ENCODE measurements at regions not wholly inside any gene's neighbourhood (a gene's known extent, or its start where the extent isn't known, plus 50 kb on each side); places are given as distances from the start of the nearest gene placed in this dataset.

DNA sequence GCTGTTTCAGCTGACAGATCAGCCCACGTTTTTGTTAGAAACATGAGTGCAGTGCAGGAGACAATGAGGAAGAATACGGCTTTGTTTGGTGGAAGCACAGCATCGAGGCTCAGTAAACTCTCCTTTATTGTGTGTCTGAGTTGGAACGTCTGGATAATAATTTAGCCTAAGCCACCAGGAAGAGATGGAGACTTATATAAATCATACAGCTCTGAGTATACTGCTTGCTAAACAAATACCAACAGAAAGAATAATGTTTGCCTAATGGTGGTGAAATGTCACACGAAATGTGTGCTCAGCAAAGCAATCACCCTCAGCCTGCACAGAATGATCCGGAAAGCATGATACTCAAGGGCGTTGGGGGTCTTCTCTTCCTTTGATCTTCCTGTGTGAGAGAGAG, 664.1 kb upstream of the ADARB2 start:
- Histone ChIP-seq H2AK9ac (replicated peaks; ENCODE audit: low read depth, low read length, poor library complexity) (no peak overlapping the region), H2BK20ac (ENCODE audit: low read depth, low read length) (no peak overlapping the region), H3K27me3 (ENCODE audit: control insufficient read depth, insufficient read depth, low read length) (no peaks in the 10 kb centered on the region), H3K79me1 (ENCODE audit: low read depth in 1 of 2, low read length in 2 of 2) (no peaks in the 10 kb centered on the region), H2AFZ (replicated peaks; ENCODE audit: low read length, poor library complexity) (no peak overlapping the region), H4K8ac (ENCODE audit: low read depth in 2 of 2, low read length in 2 of 2) (no peak overlapping the region), H3K14ac (replicated peaks; ENCODE audit: low read depth, low read length) (no peak overlapping the region), H3K9me3 (ENCODE audit: control insufficient read depth, insufficient read depth, low read length) (peaks cover 24% of the 10 kb centered on the region), H2AK5ac (ENCODE audit: low read depth, low read length) (no peak overlapping the region), H2BK120ac (ENCODE audit: low read depth, low read length) (no peak overlapping the region), H3K56ac (ENCODE audit: extremely low read depth, insufficient read depth, low read length) (no peak overlapping the region), H3K23ac (ENCODE audit: low read depth, low read length) (no peak overlapping the region), H3K4me3 (ENCODE audit: insufficient read depth, low read depth, low read length) (no peak overlapping the region), H3K4me2 (ENCODE audit: low read depth, low read length) (no peak overlapping the region), H3K9me1 (ENCODE audit: insufficient read depth, low read length) (no peaks in the 10 kb centered on the region), H3K27ac (ENCODE audit: insufficient read depth, low read length) (no peak overlapping the region), H3K36me3 (ENCODE audit: control insufficient read depth, insufficient read depth, low read length) (no peaks in the 10 kb centered on the region), H4K5ac (ENCODE audit: low read depth, low read length) (no peak overlapping the region), H3K4me1 (ENCODE audit: control insufficient read depth, insufficient read depth, low read length) (no peaks in the 10 kb centered on the region), H3K9ac (ENCODE audit: low read depth, low read length) (no peak overlapping the region), H4K91ac (ENCODE audit: insufficient read depth, low read depth, low read length) (no peak overlapping the region), H2BK15ac (ENCODE audit: low read depth, low read length) (no peak overlapping the region), H2BK5ac (ENCODE audit: low read depth, low read length, poor library complexity, severe bottlenecking) (no peak overlapping the region), H3K4ac (ENCODE audit: low read depth, low read length) (no peak overlapping the region), H3K18ac (ENCODE audit: low read depth, low read length) (no peak overlapping the region), H4K20me1 (ENCODE audit: insufficient read depth, low read length) (no peaks in the 10 kb centered on the region)
- 20% methylated on average over 1 of the region's 7 CpGs; no CpG with 5 or more reads in 1 of the 2 experiments for WGBS, 2 experiments (ENCODE audit: extremely low coverage in 2 of 2, insufficient read length in 1 of 2)
- TF ChIP-seq NFE2L2 (IDR thresholded peaks at IDR 0.05; ENCODE audit: low read depth, low read length), result no peak
- dilution Hi-C loops (cut with HindIII; ENCODE audit: low sequenced_read_pairs, unreplicated experiment), result no loop called here
- in situ Hi-C loops (cut with MboI; ENCODE audit: low sequenced_read_pairs), result no loop called here
- no peak for DNase-seq
- ChIA-PET POLR2A (ENCODE audit: unreplicated experiment) (no interaction called here), CTCF (no interaction called here)
- intact Hi-C loops (cut with micrococcal nuclease), result no loop called here
- no peak for ATAC-seq (ENCODE audit: low read depth)
- no TSS peak for BruUV-seq (replicated peaks)
